ENCODE measurements at regions not wholly inside any gene's neighbourhood (a gene's known extent, or its start where the extent isn't known, plus 50 kb on each side); places are given as distances from the start of the nearest gene placed in this dataset.

- ATAC-seq (replicated peaks; ENCODE audit: extremely low read depth, poor library complexity, severe bottlenecking) (no peak), DNase-seq (ENCODE audit: low spot score in 2 of 2) (no peak)
- Mint-ChIP-seq H3K27ac (ENCODE audit: low read depth) (no peak overlapping the region), H3K4me3 (no peak overlapping the region), H3K36me3 (ENCODE audit: insufficient read depth) (no peaks in the 10 kb centered on the region), H3K9me3 (no peaks in the 10 kb centered on the region), H3K4me1 (peaks cover 4% of the 10 kb centered on the region), H3K27me3 (peaks cover 47% of the 10 kb centered on the region)
These were observed 82.2 kb upstream of the HDAC4 start for GRCh38 chr2:239482778-239483712.

GRCh38 chr2:239479471-239479870 lies 78.7 kb upstream of the HDAC4 start:
- Mint-ChIP-seq H3K4me1 (peaks cover 4% of the 10 kb centered on the region), H3K4me3 (no peak overlapping the region), H3K27ac (ENCODE audit: low read depth) (no peak overlapping the region), H3K27me3 (peaks cover 32% of the 10 kb centered on the region), H3K9me3 (no peaks in the 10 kb centered on the region), H3K36me3 (ENCODE audit: insufficient read depth) (peaks cover under 1% of the 10 kb centered on the region)
- DNase-seq (ENCODE audit: low spot score in 2 of 2) (no peak), ATAC-seq (replicated peaks; ENCODE audit: extremely low read depth, poor library complexity, severe bottlenecking) (no peak)

GRCh38 chr2:239477591-239477990 lies 76.8 kb upstream of the HDAC4 start:
- H3K4me3 Mint-ChIP-seq, result no peak overlapping the region
- H3K27ac Mint-ChIP-seq (ENCODE audit: low read depth), result no peak overlapping the region
- ATAC-seq (replicated peaks; ENCODE audit: extremely low read depth, poor library complexity, severe bottlenecking) (no peak), DNase-seq (ENCODE audit: low spot score in 2 of 2) (no peak)
- no peaks in the 10 kb centered on the region for H3K9me3 Mint-ChIP-seq
- H3K27me3 Mint-ChIP-seq, result peaks cover 13% of the 10 kb centered on the region
- peaks cover 4% of the 10 kb centered on the region for H3K4me1 Mint-ChIP-seq
- H3K36me3 Mint-ChIP-seq (ENCODE audit: insufficient read depth), result peaks cover 2% of the 10 kb centered on the region

- DNase-seq (ENCODE audit: low spot score in 2 of 2), result no peak
- H3K9me3 Mint-ChIP-seq, result no peaks in the 10 kb centered on the region
- no peak for ATAC-seq (replicated peaks; ENCODE audit: extremely low read depth, poor library complexity, severe bottlenecking)
- peaks cover 2% of the 10 kb centered on the region for H3K36me3 Mint-ChIP-seq (ENCODE audit: insufficient read depth)
- H3K27me3 Mint-ChIP-seq, result peaks cover 7% of the 10 kb centered on the region
- H3K4me1 Mint-ChIP-seq, result peaks cover 4% of the 10 kb centered on the region
- H3K4me3 Mint-ChIP-seq, result no peak overlapping the region
- H3K27ac Mint-ChIP-seq (ENCODE audit: low read depth), result no peak overlapping the region
These were observed 76.2 kb upstream of the HDAC4 start for GRCh38 chr2:239476757-239477585.

GRCh38 chr2:239476029-239476756 lies 75.4 kb upstream of the HDAC4 start:
- Mint-ChIP-seq H3K4me3 (no peak overlapping the region), H3K27ac (ENCODE audit: low read depth) (no peak overlapping the region), H3K9me3 (no peaks in the 10 kb centered on the region), H3K4me1 (no peaks in the 10 kb centered on the region), H3K36me3 (ENCODE audit: insufficient read depth) (peaks cover 2% of the 10 kb centered on the region), H3K27me3 (no peaks in the 10 kb centered on the region)
- DNase-seq (ENCODE audit: low spot score in 2 of 2) (no peak), ATAC-seq (replicated peaks; ENCODE audit: extremely low read depth, poor library complexity, severe bottlenecking) (no peak)

GRCh38 chr2:239475161-239476028 lies 74.6 kb upstream of the HDAC4 start:
- ATAC-seq (replicated peaks; ENCODE audit: extremely low read depth, poor library complexity, severe bottlenecking) (no peak), DNase-seq (ENCODE audit: low spot score in 2 of 2) (no peak)
- no peaks in the 10 kb centered on the region for H3K4me1 Mint-ChIP-seq
- H3K9me3 Mint-ChIP-seq, result no peaks in the 10 kb centered on the region
- peaks cover 2% of the 10 kb centered on the region for H3K36me3 Mint-ChIP-seq (ENCODE audit: insufficient read depth)
- H3K27me3 Mint-ChIP-seq, result no peaks in the 10 kb centered on the region
- H3K4me3 Mint-ChIP-seq, result no peak overlapping the region
- H3K27ac Mint-ChIP-seq (ENCODE audit: low read depth), result no peak overlapping the region

GRCh38 chr2:239473211-239473805 lies 72.5 kb upstream of the HDAC4 start:
- H3K4me3 Mint-ChIP-seq, result no peak overlapping the region
- H3K4me1 Mint-ChIP-seq, result no peaks in the 10 kb centered on the region
- peaks cover 2% of the 10 kb centered on the region for H3K36me3 Mint-ChIP-seq (ENCODE audit: insufficient read depth)
- no peaks in the 10 kb centered on the region for H3K27me3 Mint-ChIP-seq
- no peak overlapping the region for H3K27ac Mint-ChIP-seq (ENCODE audit: low read depth)
- no peaks in the 10 kb centered on the region for H3K9me3 Mint-ChIP-seq
- ATAC-seq (replicated peaks; ENCODE audit: extremely low read depth, poor library complexity, severe bottlenecking), result no peak
- no peak for DNase-seq (ENCODE audit: low spot score in 2 of 2)

GRCh38 chr2:239472235-239472775 lies 71.5 kb upstream of the HDAC4 start:
- DNase-seq (ENCODE audit: low spot score in 2 of 2) (no peak), ATAC-seq (replicated peaks; ENCODE audit: extremely low read depth, poor library complexity, severe bottlenecking) (no peak)
- no peak overlapping the region for H3K4me3 Mint-ChIP-seq
- no peaks in the 10 kb centered on the region for H3K27me3 Mint-ChIP-seq
- no peak overlapping the region for H3K27ac Mint-ChIP-seq (ENCODE audit: low read depth)
- no peaks in the 10 kb centered on the region for H3K9me3 Mint-ChIP-seq
- H3K36me3 Mint-ChIP-seq (ENCODE audit: insufficient read depth), result peaks cover 2% of the 10 kb centered on the region
- no peaks in the 10 kb centered on the region for H3K4me1 Mint-ChIP-seq

GRCh38 chr2:239471011-239471792 lies 70.4 kb upstream of the HDAC4 start:
- no peaks in the 10 kb centered on the region for H3K27me3 Mint-ChIP-seq
- peaks cover 2% of the 10 kb centered on the region for H3K36me3 Mint-ChIP-seq (ENCODE audit: insufficient read depth)
- no peak for ATAC-seq (replicated peaks; ENCODE audit: extremely low read depth, poor library complexity, severe bottlenecking)
- no peaks in the 10 kb centered on the region for H3K4me1 Mint-ChIP-seq
- H3K27ac Mint-ChIP-seq (ENCODE audit: low read depth), result no peak overlapping the region
- no peak overlapping the region for H3K4me3 Mint-ChIP-seq
- DNase-seq (ENCODE audit: low spot score in 2 of 2), result no peak
- no peaks in the 10 kb centered on the region for H3K9me3 Mint-ChIP-seq

GRCh38 chr2:239470151-239470900 lies 69.5 kb upstream of the HDAC4 start:
- H3K4me1 Mint-ChIP-seq, result no peaks in the 10 kb centered on the region
- no peak overlapping the region for H3K27ac Mint-ChIP-seq (ENCODE audit: low read depth)
- no peak for ATAC-seq (replicated peaks; ENCODE audit: extremely low read depth, poor library complexity, severe bottlenecking)
- H3K9me3 Mint-ChIP-seq, result no peaks in the 10 kb centered on the region
- peaks cover 2% of the 10 kb centered on the region for H3K36me3 Mint-ChIP-seq (ENCODE audit: insufficient read depth)
- no peaks in the 10 kb centered on the region for H3K27me3 Mint-ChIP-seq
- no peak for DNase-seq (ENCODE audit: low spot score in 2 of 2)
- H3K4me3 Mint-ChIP-seq, result no peak overlapping the region

All from central memory CD8-positive, alpha-beta T cell (primary cell).